ENCODE measurements at regions not wholly inside any gene's neighbourhood (a gene's known extent, or its start where the extent isn't known, plus 50 kb on each side); places are given as distances from the start of the nearest gene placed in this dataset.

- Histone ChIP-seq H4K91ac (ENCODE audit: insufficient read length, low read depth, low read length) (no peak overlapping the region), H3K18ac (ENCODE audit: insufficient read length, low read depth, low read length) (no peak overlapping the region), H4K8ac (replicated peaks; ENCODE audit: insufficient read length, low read depth, low read length) (no peak overlapping the region), H3K9ac (ENCODE audit: extremely low read depth, insufficient read length, low read length) (no peak overlapping the region), H3K14ac (ENCODE audit: insufficient read depth, low read length) (no peak overlapping the region), H2AK5ac (ENCODE audit: insufficient read length, low read length) (no peak overlapping the region), H2BK120ac (ENCODE audit: low read depth, low read length, poor library complexity, severe bottlenecking) (no peak overlapping the region), H3K23me2 (ENCODE audit: insufficient read length, low read depth, low read length, poor library complexity, severe bottlenecking) (no peaks in the 10 kb centered on the region), H3K9me3 (ENCODE audit: control insufficient read depth, low read depth, low read length) (no peaks in the 10 kb centered on the region), H3K27ac (ENCODE audit: insufficient read length, low read depth, low read length) (no peak overlapping the region), H4K20me1 (ENCODE audit: control insufficient read depth, insufficient read depth, insufficient read length) (no peaks in the 10 kb centered on the region), H2AFZ (ENCODE audit: low read length) (no peak overlapping the region), H2BK12ac (ENCODE audit: insufficient read length, low read depth, low read length) (no peak overlapping the region), H2BK15ac (ENCODE audit: low read depth, low read length) (no peak overlapping the region), H3T11ph (ENCODE audit: low read length) (no peak overlapping the region), H3K27me3 (ENCODE audit: insufficient read depth, low read length) (no peaks in the 10 kb centered on the region), H2BK5ac (ENCODE audit: insufficient read length, low read length) (no peak overlapping the region), H3K79me1 (ENCODE audit: insufficient read depth, low read depth, low read length, poor library complexity, severe bottlenecking) (no peaks in the 10 kb centered on the region), H3K79me2 (ENCODE audit: insufficient read depth, low read length) (no peaks in the 10 kb centered on the region), H3K56ac (ENCODE audit: insufficient read length, low read depth, low read length) (no peak overlapping the region), H3K23ac (ENCODE audit: insufficient read length, low read depth, low read length) (no peak overlapping the region), H3K4ac (ENCODE audit: low read depth, low read length) (no peak overlapping the region), H4K5ac (ENCODE audit: insufficient read length, low read depth, low read length) (no peak overlapping the region), H3K4me2 (ENCODE audit: insufficient read depth, insufficient read length, low read length) (no peak overlapping the region), H3K4me1 (ENCODE audit: insufficient read depth, low read length) (no peaks in the 10 kb centered on the region), H2BK20ac (ENCODE audit: low read depth, low read length, poor library complexity, severe bottlenecking) (no peak overlapping the region)
- H3K4me1 Mint-ChIP-seq: peaks cover 5 to 11% of the 10 kb centered on the region in 2 experiments; a peak in 3 of 4 replicates
- H3K27me3 Mint-ChIP-seq (ENCODE audit: low read depth): peaks cover 4% of the 10 kb centered on the region
- no peak for TF ChIP-seq CTCF (conservative IDR thresholded peaks at IDR 0.05)
- no peak for DNase-seq
- no CpG with 5 or more reads among the region's 10 CpGs for WGBS (ENCODE audit: extremely low coverage, insufficient read length, low lambda C conversion rate)
- no peaks in the 10 kb centered on the region; a peak in 1 of 7 replicates for H3K36me3 Mint-ChIP-seq (ENCODE audit: insufficient read depth in 1 of 3, low read depth in 3 of 3)
- no peak overlapping the region for H3K27ac Mint-ChIP-seq
- H3K4me3 Mint-ChIP-seq: no peak overlapping the region
- peaks cover 0 to 3% of the 10 kb centered on the region in 2 experiments; a peak in 2 of 5 replicates for H3K9me3 Mint-ChIP-seq
These were observed 137.3 kb downstream of the SYF2 start for GRCh38 chr1:25094995-25095394.

Measured in H9 (cell line).